GM18907 (cell line): ENCODE measurements at regions not wholly inside any gene's neighbourhood (a gene's known extent, or its start where the extent isn't known, plus 50 kb on each side); places are given as distances from the start of the nearest gene placed in this dataset.
A peak's percentile ranks its signal among the peaks of the same experiment; 100 is the strongest.
"Not testable (repeated sequence)": the region's sequence is repeated elsewhere in the genome, so short reads cannot be mapped to it uniquely, and the experiment has no call there.

ENCODE experiments used
- ATAC-seq: cut with Tn5 transposase; IDR thresholded peaks from one replicate; pipeline ENCODE4 v1.9.1; 2021; ENCODE audit warnings: mild to moderate bottlenecking, moderate library complexity; ENCODE audit not compliant: unreplicated experiment

DNA sequence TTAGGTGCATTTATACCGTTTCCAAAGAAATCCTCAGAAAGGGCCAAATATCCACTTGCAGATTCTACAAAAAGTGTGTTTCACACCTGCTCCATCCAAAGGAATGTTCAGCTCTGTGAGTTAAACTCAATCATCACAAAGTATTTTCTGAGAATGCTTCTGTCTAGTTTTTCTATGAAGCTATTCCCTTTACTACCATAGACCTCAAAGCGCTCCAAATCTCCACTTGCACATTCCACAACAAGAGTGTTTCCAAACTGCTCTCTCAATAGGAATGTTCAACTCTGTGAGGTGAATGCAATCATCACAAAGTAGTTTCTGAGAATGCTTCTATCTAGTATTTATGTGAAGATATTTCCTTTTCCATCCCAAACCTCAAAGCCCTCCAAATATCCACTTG is 412.7 kb upstream of the WSB1 start:
- not testable (repeated sequence) for ATAC-seq

DNA sequence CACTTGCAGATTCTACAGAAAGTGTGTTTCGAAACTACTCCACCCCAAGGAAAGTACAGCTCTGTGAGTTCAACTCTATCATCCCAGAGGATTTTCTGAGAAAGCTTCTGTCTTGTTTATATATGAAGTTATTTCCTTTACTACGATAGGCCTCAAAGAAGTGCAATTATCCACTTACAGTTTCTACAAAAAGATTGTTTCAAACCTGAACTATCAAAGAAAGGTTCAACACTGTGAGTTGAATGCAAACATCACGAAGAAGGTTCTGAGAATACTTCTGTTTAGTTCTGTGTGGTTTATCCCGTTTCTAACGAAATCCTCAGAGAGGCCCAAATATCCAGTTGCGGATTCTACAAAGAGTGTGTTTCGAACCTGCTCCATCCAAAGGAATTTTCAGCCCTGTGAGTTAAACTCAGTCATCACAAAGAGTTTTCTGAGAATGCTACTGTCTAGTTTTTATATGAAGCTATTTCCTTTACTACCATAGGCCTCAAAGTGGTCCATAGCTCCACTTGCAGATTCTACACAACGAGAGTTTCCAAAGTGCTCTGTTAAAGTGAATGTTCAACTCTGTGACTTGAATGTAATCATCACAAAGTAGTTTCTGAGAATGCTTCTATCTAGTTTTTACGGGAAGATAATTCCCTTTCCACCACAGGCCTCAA is 411.7 kb upstream of the WSB1 start:
- peak; percentile 76 for ATAC-seq

DNA sequence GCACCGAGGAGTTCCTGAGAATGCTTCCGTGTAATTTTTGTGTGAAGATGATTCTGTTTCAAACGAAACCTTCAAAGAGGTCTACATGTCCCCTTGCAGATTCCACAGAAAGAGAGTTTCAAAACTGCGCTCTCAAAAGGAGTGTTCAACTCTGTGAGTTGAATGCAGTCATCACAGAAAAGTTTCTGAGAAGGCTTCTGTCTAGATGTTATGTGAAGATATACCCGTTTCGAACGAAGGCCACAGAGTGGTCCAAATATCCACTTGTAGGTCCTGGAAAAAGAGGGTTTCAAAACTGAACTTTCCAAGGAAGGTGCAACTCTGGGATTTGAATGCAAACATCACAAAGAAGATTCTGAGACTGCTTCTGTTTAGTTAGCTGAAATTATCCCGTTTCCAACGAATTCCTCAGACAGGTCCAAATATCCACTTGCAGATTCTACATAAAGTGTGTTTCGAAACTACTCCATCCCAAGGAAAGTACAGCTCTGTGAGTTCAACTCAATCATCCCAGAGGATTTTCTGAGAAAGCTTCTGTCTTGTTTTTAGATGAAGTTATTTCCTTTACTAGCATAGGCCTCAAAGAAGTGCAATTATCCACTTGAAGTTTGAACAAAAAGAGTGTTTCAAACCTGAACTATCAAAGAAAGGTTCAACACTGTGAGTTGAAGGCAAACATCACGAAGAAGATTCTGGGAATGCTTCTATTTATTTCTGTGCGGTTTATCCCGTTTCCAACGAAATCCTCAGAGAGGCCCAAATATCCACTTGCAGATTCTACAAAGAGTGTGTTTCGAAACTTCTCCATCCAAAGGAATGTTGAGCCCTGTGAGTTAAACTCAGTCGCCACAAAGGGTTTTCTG is 409.8 kb upstream of the WSB1 start:
- peak; percentile 11 for ATAC-seq

DNA sequence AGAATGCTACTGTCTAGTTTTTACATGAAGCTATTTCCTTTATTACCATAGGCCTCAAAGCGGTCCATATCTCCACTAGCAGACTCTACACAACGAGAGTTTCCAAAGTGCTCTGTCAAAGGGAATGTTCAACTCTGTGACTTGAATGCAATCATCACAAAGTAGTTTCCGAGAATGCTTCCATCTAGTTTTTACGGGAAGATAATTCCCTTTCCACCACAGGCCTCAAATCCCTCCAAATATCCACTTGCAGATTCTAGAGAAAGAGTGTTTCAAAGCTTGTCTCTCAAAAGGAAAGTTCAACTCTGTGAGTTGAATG is 409.2 kb upstream of the WSB1 start:
- peak; percentile 27 for ATAC-seq

DNA sequence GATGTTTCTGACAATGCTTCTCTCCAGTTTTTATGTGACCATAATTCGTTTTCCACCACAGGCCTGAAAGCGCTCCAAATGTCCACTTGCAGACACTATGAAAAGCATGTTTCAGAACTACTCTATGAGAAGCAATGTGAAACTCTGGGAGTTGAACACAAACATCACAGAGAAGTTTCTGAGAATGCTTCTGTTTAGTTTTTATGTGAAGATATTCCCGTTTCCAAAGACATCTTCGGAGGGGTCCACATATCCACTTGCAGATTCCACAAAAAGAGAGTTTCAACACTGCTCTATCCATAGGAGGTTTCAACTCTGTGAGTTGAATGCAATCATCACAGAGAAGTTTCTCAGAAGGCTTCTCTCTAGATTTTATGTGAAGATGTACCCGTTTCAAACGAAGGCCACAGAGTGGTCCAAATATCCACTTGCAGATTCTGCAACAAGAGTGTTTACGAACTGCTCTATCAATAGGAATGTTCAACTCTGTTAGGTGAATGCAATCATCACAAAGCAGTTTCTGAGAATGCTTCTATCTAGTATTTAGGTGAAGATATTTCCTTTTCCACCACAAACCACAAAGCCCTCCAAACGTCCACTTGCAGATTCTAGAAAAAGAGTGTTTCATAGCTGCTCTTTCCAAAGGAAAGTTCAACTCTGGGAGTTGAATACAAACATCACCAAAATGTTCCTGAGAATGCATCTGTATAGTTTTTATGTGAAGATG is 408.5 kb upstream of the WSB1 start:
- peak; percentile 30 for ATAC-seq
